ENCODE measurements at regions not wholly inside any gene's neighbourhood (a gene's known extent, or its start where the extent isn't known, plus 50 kb on each side); places are given as distances from the start of the nearest gene placed in this dataset.

- Histone ChIP-seq H3K36me3 (ENCODE audit: control insufficient read depth in 2 of 2, insufficient read depth in 2 of 2, low read length in 1 of 2) (no peaks in the 10 kb centered on the region), H3K4me3 (no peak overlapping the region), H3K9me3 (replicated peaks; ENCODE audit: control insufficient read depth, insufficient read depth, low read length) (no peaks in the 10 kb centered on the region; the same call in 2 of the 3 replicates), H4K20me1 (ENCODE audit: control insufficient read depth, insufficient read depth) (no peaks in the 10 kb centered on the region; the same call in 1 of the 2 replicates), H3K27ac (ENCODE audit: control insufficient read depth, insufficient read depth) (no peak overlapping the region), H3K79me2 (ENCODE audit: control insufficient read depth, insufficient read depth, low read length) (no peaks in the 10 kb centered on the region), H3K4me2 (ENCODE audit: control insufficient read depth, insufficient read depth) (no peak overlapping the region), H3K9ac (ENCODE audit: control insufficient read depth, insufficient read depth, low read length) (no peak overlapping the region), H3K4me1 (ENCODE audit: control insufficient read depth, insufficient read depth, low read length) (no peaks in the 10 kb centered on the region), H3K27me3 (replicated peaks in 1 of 2; ENCODE audit: control insufficient read depth in 2 of 2, insufficient read depth in 2 of 2, low read length in 1 of 2) (no peaks in the 10 kb centered on the region), H2AFZ (ENCODE audit: control insufficient read depth, low read depth, low read length) (no peak overlapping the region)
- DNase-seq (ENCODE audit: low read depth, low spot score) (no peak), ATAC-seq (no peak), FAIRE-seq (no peak)
- TF ChIP-seq SMAD1 (IDR thresholded peaks at IDR 0.05; ENCODE audit: low read depth, partially characterized antibody): no peak
- TF ChIP-seq PML (IDR thresholded peaks at IDR 0.05; ENCODE audit: low read length): no peak
- intact Hi-C loops (cut with micrococcal nuclease; ENCODE audit: unreplicated experiment) (no loop called here), in situ Hi-C loops (cut with MboI) (no loop called here)
- RAD21 ChIA-PET (ENCODE audit: unreplicated experiment): no interaction called here
- SMC1A ChIA-PET (ENCODE audit: uncharacterized antibody, unreplicated experiment): no interaction called here
- BruUV-seq (replicated peaks): no TSS peak
- CTCF ChIA-PET: no interaction called here
- POLR2A ChIA-PET: no interaction called here
- WGBS (ENCODE audit: insufficient coverage, insufficient replicate concordance, low lambda C conversion rate, missing lambda C conversion rate): 0% methylated on average over 1 of the region's 1 CpG
These were observed 123.3 kb downstream of the OGFRL1 start for GRCh38 chr6:71411882-71412281.

GRCh38 chr6:71412559-71413140 is 124.0 kb downstream of the OGFRL1 start:
- Histone ChIP-seq H3K4me3 (no peak overlapping the region), H3K79me2 (ENCODE audit: control insufficient read depth, insufficient read depth, low read length) (no peaks in the 10 kb centered on the region), H3K4me2 (ENCODE audit: control insufficient read depth, insufficient read depth) (no peak overlapping the region), H3K27me3 (replicated peaks in 1 of 2; ENCODE audit: control insufficient read depth in 2 of 2, insufficient read depth in 2 of 2, low read length in 1 of 2) (no peaks in the 10 kb centered on the region), H3K27ac (ENCODE audit: control insufficient read depth, insufficient read depth) (no peak overlapping the region), H4K20me1 (ENCODE audit: control insufficient read depth, insufficient read depth) (no peaks in the 10 kb centered on the region), H3K9ac (ENCODE audit: control insufficient read depth, insufficient read depth, low read length) (no peak overlapping the region), H3K9me3 (replicated peaks; ENCODE audit: control insufficient read depth, insufficient read depth, low read length) (no peaks in the 10 kb centered on the region; the same call in 2 of the 3 replicates), H3K36me3 (ENCODE audit: control insufficient read depth in 2 of 2, insufficient read depth in 2 of 2, low read length in 1 of 2) (no peaks in the 10 kb centered on the region), H2AFZ (ENCODE audit: control insufficient read depth, low read depth, low read length) (no peak overlapping the region), H3K4me1 (ENCODE audit: control insufficient read depth, insufficient read depth, low read length) (no peaks in the 10 kb centered on the region)
- FAIRE-seq (no peak), ATAC-seq (no peak), DNase-seq (ENCODE audit: low read depth, low spot score) (no peak)
- POLR2A ChIA-PET: no interaction called here
- 32% methylated on average over 4 of the region's 4 CpGs for WGBS (ENCODE audit: insufficient coverage, insufficient replicate concordance, low lambda C conversion rate, missing lambda C conversion rate)
- no TSS peak for BruUV-seq (replicated peaks)
- CTCF ChIA-PET: no interaction called here
- SMC1A ChIA-PET (ENCODE audit: uncharacterized antibody, unreplicated experiment): interaction anchor here (1.4 kb wide), 1 partner anchor 27 kb away, joined by 4 read pairs; no protein-coding TSS in a partner anchor
- in situ Hi-C loops (cut with MboI): no loop called here
- intact Hi-C loops (cut with micrococcal nuclease; ENCODE audit: unreplicated experiment): no loop called here
- RAD21 ChIA-PET (ENCODE audit: unreplicated experiment): no interaction called here
- TF ChIP-seq CREB1 (IDR thresholded peaks at IDR 0.05; ENCODE audit: low read depth): no peak
- TF ChIP-seq, protein P1, sequence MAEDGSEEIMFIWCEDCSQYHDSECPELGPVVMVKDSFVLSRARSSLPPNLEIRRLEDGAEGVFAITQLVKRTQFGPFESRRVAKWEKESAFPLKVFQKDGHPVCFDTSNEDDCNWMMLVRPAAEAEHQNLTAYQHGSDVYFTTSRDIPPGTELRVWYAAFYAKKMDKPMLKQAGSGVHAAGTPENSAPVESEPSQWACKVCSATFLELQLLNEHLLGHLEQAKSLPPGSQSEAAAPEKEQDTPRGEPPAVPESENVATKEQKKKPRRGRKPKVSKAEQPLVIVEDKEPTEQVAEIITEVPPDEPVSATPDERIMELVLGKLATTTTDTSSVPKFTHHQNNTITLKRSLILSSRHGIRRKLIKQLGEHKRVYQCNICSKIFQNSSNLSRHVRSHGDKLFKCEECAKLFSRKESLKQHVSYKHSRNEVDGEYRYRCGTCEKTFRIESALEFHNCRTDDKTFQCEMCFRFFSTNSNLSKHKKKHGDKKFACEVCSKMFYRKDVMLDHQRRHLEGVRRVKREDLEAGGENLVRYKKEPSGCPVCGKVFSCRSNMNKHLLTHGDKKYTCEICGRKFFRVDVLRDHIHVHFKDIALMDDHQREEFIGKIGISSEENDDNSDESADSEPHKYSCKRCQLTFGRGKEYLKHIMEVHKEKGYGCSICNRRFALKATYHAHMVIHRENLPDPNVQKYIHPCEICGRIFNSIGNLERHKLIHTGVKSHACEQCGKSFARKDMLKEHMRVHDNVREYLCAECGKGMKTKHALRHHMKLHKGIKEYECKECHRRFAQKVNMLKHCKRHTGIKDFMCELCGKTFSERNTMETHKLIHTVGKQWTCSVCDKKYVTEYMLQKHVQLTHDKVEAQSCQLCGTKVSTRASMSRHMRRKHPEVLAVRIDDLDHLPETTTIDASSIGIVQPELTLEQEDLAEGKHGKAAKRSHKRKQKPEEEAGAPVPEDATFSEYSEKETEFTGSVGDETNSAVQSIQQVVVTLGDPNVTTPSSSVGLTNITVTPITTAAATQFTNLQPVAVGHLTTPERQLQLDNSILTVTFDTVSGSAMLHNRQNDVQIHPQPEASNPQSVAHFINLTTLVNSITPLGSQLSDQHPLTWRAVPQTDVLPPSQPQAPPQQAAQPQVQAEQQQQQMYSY (CRISPR knock-in tag; IDR thresholded peaks at IDR 0.05): no peak
- TF ChIP-seq, protein P2, sequence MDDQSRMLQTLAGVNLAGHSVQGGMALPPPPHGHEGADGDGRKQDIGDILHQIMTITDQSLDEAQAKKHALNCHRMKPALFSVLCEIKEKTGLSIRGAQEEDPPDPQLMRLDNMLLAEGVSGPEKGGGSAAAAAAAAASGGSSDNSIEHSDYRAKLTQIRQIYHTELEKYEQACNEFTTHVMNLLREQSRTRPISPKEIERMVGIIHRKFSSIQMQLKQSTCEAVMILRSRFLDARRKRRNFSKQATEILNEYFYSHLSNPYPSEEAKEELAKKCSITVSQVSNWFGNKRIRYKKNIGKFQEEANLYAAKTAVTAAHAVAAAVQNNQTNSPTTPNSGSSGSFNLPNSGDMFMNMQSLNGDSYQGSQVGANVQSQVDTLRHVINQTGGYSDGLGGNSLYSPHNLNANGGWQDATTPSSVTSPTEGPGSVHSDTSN (IDR thresholded peaks at IDR 0.05; ENCODE audit: insufficient replicate concordance, low read depth, low read length): no peak
- TF ChIP-seq RUNX3 (IDR thresholded peaks at IDR 0.05; ENCODE audit: low read length): no peak
- TF ChIP-seq SIX5 (IDR thresholded peaks at IDR 0.05; ENCODE audit: low read depth, low read length, severe bottlenecking): no peak
- no peak for TF ChIP-seq POLR2AphosphoS5 (IDR thresholded peaks at IDR 0.05; ENCODE audit: low read length)
- TF ChIP-seq DPF2 (IDR thresholded peaks at IDR 0.05): no peak
- no peak for TF ChIP-seq ZBTB33 (IDR thresholded peaks at IDR 0.05)
- TF ChIP-seq, protein P3, sequence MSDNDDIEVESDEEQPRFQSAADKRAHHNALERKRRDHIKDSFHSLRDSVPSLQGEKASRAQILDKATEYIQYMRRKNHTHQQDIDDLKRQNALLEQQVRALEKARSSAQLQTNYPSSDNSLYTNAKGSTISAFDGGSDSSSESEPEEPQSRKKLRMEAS (IDR thresholded peaks at IDR 0.05; ENCODE audit: low read depth, low read length): no peak
